PC-9 (cell line): ENCODE measurements at regions not wholly inside any gene's neighbourhood (a gene's known extent, or its start where the extent isn't known, plus 50 kb on each side); places are given as distances from the start of the nearest gene placed in this dataset.

Source experiments
- BruUV-seq: library from RNA; stranded (reverse); fragments of 400-500 nt; replicated peaks from 2 replicates; lab custom pipeline; 2021; lab: Mats Ljungman, UMichigan
- CTCF ChIA-PET: fragments of 300-600 bp; sonication (Branson Sonifier 250); formaldehyde crosslinking; loops from one replicate; lab custom pipeline; 2022; ENCODE audit warnings: antibody characterized with exemption; lab: Charles Lee
- POLR2A ChIA-PET: fragments of 300-600 bp; sonication (Branson Sonifier 250); formaldehyde crosslinking; loops from one replicate; lab custom pipeline; 2022; ENCODE audit warnings: antibody characterized with exemption; ENCODE audit not compliant: unreplicated experiment; lab: Charles Lee
- DNase-seq, 2 experiments: peaks; one replicate each; pipeline versions ENCODE4 v3.0.0 to v3.0.0-alpha.2; 2015 to 2022; ENCODE audit warnings: mixed read lengths in 1 of 2
- H2AFZ ChIP-seq: fragments of 200-600 bp; sonication (generic); 2 replicates; pipeline ENCODE4 v1.8.1; 2017; ENCODE audit warnings: antibody characterized with exemption
- H3F3A ChIP-seq: fragments of 200-600 bp; sonication (generic); 2 replicates; pipeline ENCODE4 v1.8.1; 2017; ENCODE audit warnings: antibody characterized with exemption, mild to moderate bottlenecking, low read depth; ENCODE audit not compliant: insufficient read depth
- H3K27ac ChIP-seq: fragments of 200-600 bp; sonication (generic); 2 replicates; pipeline ENCODE4 v1.6.1; 2016; ENCODE audit warnings: mixed run types
- H3K27me3 ChIP-seq: fragments of 200-600 bp; sonication (generic); 2 replicates; pipeline ENCODE4 v1.6.1; 2016; ENCODE audit warnings: low read depth, mixed run types; ENCODE audit not compliant: insufficient read depth
- H3K36me3 ChIP-seq: fragments of 200-600 bp; sonication (generic); 2 replicates; pipeline ENCODE4 v1.6.1; 2016; ENCODE audit warnings: low read depth, mixed run types
- H3K4me1 ChIP-seq: fragments of 200-600 bp; sonication (generic); replicated peaks from 2 replicates; pipeline ENCODE4 v1.6.1; 2016; ENCODE audit warnings: mixed run types; ENCODE audit not compliant: insufficient read depth
- H3K4me2 ChIP-seq: fragments of 200-600 bp; sonication (generic); 2 replicates; pipeline ENCODE4 v1.6.1; 2017; ENCODE audit warnings: mixed run types
- H3K4me3 ChIP-seq: fragments of 200-600 bp; sonication (generic); 2 replicates; pipeline ENCODE4 v1.6.1; 2016; ENCODE audit warnings: mixed run types
- H3K79me2 ChIP-seq: fragments of 200-600 bp; sonication (generic); 2 replicates; pipeline ENCODE4 v1.6.1; 2017; ENCODE audit warnings: low read depth, mixed run types
- H3K9me2 ChIP-seq: fragments of 200-600 bp; sonication (generic); 2 replicates; pipeline ENCODE4 v1.8.1; 2017; ENCODE audit warnings: mild to moderate bottlenecking; ENCODE audit not compliant: insufficient read depth
- H3K9me3 ChIP-seq: fragments of 200-600 bp; sonication (generic); 2 replicates; pipeline ENCODE4 v1.8.1; 2016; ENCODE audit warnings: low read depth; ENCODE audit not compliant: insufficient read depth
- H4K20me1 ChIP-seq: fragments of 200-600 bp; sonication (generic); 2 replicates; pipeline ENCODE4 v1.8.1; 2017; ENCODE audit not compliant: insufficient read depth
- CTCF ChIP-seq: fragments of 200-600 bp; sonication (generic); conservative IDR thresholded peaks from 2 replicates; pipeline ENCODE4 v1.6.1; 2017; ENCODE audit warnings: mixed run types, antibody characterized with exemption, mild to moderate bottlenecking, moderate library complexity
- EZH2 ChIP-seq: fragments of 200-600 bp; sonication (generic); IDR thresholded peaks from 2 replicates; pipeline ENCODE4 v1.8.0; 2017; ENCODE audit warnings: antibody characterized with exemption, low read depth
- intact Hi-C: fragments of 100-400 bp; cut with micrococcal nuclease; formaldehyde crosslinking; loops from one replicate; pipeline ENCODE4 v1.10.0; 2022; ENCODE audit not compliant: unreplicated experiment

GRCh38 chr2:74079522-74080341 is 68.0 kb downstream of the BOLA3 start:
- CTCF ChIA-PET, result no interaction called here
- Histone ChIP-seq H3K4me1 (no peaks in the 10 kb centered on the region), H3F3A (no peaks in the 10 kb centered on the region), H3K4me2 (no peak overlapping the region), H3K27ac (no peak overlapping the region), H3K9me2 (no peaks in the 10 kb centered on the region), H3K79me2 (no peaks in the 10 kb centered on the region), H3K36me3 (no peaks in the 10 kb centered on the region; the same call in 1 of the 2 replicates), H2AFZ (no peak overlapping the region), H3K9me3 (no peaks in the 10 kb centered on the region), H3K27me3 (no peaks in the 10 kb centered on the region), H4K20me1 (peaks cover 11% of the 10 kb centered on the region; the same call in 1 of the 2 replicates), H3K4me3 (no peak overlapping the region)
- intact Hi-C loops, result no loop called here
- TF ChIP-seq EZH2 (no peak), CTCF (no peak)
- no TSS peak for BruUV-seq
- no peak for DNase-seq
- POLR2A ChIA-PET, result interaction anchor here (0.6 kb wide), 1 partner anchor 251 kb away, joined by 3 read pairs; the partner anchor contains the start of gene STAMBP

DNA sequence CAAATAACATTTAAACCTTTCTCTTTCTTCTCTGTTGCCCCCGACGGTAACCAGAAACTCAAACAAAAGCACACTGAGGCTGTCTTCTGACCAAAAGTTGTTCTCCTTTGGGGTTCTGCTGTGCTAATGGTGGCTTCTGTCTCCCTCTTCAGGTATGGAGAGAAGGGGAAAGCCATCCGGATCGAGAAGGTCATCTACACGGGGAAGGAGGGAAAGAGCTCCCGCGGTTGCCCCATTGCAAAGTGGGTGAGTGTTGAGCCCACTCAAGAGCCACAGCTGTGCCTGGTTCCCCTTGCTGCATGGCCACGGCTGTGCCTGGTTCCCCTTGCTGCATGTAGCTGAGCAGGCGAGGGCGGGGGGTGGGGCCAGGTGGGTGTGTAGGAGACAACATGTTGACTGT is 67.4 kb downstream of the BOLA3 start:
- ChIA-PET POLR2A (no interaction called here), CTCF (interaction anchor here (0.5 kb wide), 1 partner anchor 206 kb away, joined by 5 read pairs; no protein-coding TSS in a partner anchor)
- Histone ChIP-seq H3K4me1 (no peaks in the 10 kb centered on the region), H3K79me2 (no peaks in the 10 kb centered on the region), H3K4me3 (no peak overlapping the region), H3K4me2 (no peak overlapping the region), H3K9me3 (no peaks in the 10 kb centered on the region), H3K9me2 (no peaks in the 10 kb centered on the region), H2AFZ (no peak overlapping the region), H4K20me1 (peaks cover 13% of the 10 kb centered on the region; the same call in 1 of the 2 replicates), H3K27ac (no peak overlapping the region), H3K36me3 (peaks cover 3% of the 10 kb centered on the region; the same call in 1 of the 2 replicates), H3K27me3 (no peaks in the 10 kb centered on the region), H3F3A (no peaks in the 10 kb centered on the region)
- no TSS peak for BruUV-seq
- no peak for DNase-seq
- intact Hi-C loops, result no loop called here
- TF ChIP-seq CTCF, result no peak
- TF ChIP-seq EZH2, result no peak

DNA sequence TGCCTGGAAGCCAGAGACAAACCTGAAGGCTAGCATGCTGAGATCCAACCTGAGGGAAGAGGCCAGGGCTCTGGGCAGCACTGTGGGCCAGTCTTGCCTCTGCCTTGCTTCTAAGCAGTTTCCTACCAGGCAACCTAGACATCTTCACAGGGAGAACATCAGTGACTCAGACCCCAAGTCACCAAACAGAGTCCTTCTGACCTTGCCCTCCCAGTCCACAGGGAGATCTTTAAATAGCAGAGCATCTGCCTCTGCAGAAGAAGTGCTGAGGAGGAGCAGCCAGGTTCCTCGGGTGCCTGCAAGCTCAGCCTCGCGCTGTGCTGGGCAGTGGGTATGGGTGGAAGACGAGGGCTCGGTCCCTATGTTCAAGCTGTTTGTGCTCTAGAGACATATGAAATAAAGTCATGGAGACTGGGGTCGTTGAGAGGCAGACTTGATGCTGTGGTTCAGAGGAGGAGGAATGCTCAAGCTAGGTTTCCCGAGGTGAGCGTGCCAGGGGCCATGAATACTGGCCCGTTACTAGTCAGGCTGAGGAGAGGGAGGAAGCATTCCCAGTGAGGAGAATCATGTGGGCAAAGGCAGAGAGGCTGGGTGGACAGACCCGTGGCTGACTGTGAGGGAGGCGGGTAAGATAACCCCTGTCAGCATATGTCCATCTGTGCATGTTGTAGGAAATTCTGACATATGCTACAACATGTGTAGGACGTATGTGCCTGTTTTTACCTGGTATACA is 66.5 kb downstream of the BOLA3 start:
- Histone ChIP-seq H3K27ac (no peak overlapping the region), H3F3A (no peaks in the 10 kb centered on the region), H3K4me1 (no peaks in the 10 kb centered on the region), H3K27me3 (no peaks in the 10 kb centered on the region), H2AFZ (no peak overlapping the region), H3K9me2 (no peaks in the 10 kb centered on the region), H3K36me3 (peaks cover 3% of the 10 kb centered on the region; the same call in 1 of the 2 replicates), H3K79me2 (no peaks in the 10 kb centered on the region), H3K4me2 (no peak overlapping the region), H4K20me1 (peaks cover 15% of the 10 kb centered on the region; the same call in 1 of the 2 replicates), H3K4me3 (no peak overlapping the region), H3K9me3 (no peaks in the 10 kb centered on the region)
- POLR2A ChIA-PET, result no interaction called here
- no peak for TF ChIP-seq CTCF
- TF ChIP-seq EZH2, result no peak
- intact Hi-C loops, result loop anchor here (1.0 kb wide), 1 partner anchor 257 kb away; no protein-coding TSS in a partner anchor
- no TSS peak for BruUV-seq
- CTCF ChIA-PET, result interaction anchor here (0.5 kb wide), 1 partner anchor 207 kb away, joined by 5 read pairs; no protein-coding TSS in a partner anchor
- no peak for DNase-seq
